HG03103 (cell line): ENCODE measurements at regions not wholly inside any gene's neighbourhood (a gene's known extent, or its start where the extent isn't known, plus 50 kb on each side); places are given as distances from the start of the nearest gene placed in this dataset.

Source experiments
- ATAC-seq: cut with Tn5 transposase; IDR thresholded peaks from one replicate; pipeline ENCODE4 v1.9.1; 2021; ENCODE audit warnings: low read depth; ENCODE audit not compliant: unreplicated experiment

DNA sequence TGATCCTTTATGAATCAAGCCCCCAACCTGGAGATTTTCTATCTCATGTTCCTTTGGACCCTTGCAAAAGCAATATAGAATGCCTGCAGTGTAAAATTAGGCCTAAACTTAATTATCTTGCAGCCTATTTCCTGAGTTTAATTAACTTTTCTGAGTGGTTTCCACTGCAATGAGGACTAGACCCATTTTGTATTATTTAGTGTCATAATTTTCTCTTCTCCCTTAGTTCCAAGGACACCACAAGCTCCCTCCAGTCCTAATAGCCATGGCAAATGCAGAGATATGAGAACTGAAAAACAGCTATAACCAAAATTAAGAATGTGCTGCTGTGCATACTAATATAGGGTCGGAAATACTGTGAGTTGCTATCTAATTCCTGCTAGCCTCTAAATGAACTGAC, 90.9 kb upstream of the GRAMD2B start:
- ATAC-seq = no peak

DNA sequence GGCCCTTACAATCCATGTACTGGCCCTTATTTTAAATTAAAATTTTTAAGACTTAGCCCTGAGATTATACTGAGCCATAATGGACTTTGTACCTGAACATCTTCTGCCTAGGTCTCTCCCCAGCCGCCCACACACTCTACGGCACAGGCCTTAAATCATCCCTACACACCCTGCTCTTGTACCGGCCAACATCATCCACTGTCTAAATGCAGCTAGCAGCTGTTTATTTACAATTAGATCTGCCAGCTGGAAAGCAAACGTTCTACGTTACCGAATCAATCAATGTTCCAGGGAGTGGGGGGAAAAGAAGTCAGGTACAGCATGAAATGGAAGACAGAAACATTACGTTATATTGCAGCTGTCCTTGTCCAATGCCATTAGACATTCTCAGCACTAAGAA, 88.4 kb upstream of the GRAMD2B start:
- no peak for ATAC-seq

DNA sequence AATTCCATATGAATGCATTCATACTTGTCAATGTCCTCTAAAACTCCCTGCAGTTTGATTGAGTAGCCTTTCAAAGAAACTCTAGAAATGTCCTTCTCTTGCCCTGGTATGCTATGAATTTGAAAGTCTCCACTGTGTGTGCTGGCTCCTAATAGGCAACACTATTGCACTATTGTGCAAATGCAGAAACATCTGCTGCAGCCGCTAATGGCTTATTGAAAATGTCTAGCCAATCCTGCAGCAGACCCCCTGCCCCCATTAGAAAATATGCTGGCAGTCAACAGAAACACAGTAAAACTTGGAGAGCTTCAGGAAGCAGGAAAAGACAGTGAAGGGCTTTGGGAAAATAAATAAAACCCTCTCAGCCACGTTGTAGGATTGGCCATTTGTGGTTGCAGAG, 87.3 kb upstream of the GRAMD2B start:
- no peak for ATAC-seq

DNA sequence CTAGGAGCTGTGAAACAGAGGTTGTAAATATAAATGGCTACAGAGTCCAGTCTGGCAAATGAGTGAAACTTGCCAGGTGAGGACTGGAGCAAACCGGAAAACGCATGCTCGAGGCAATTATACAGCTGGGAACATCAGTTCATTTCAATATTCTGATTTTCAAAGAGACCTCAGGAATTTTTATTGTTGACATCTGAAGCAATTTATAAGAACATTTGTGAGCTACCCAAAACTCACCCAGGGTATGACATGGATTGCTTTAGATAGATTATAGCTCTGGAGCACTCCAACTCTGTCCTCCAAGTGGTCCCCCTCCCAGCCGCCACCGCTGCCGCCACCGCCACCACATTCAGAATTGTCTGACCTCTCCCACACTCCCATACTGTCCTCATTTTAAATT, 84.6 kb upstream of the GRAMD2B start:
- ATAC-seq = no peak

DNA sequence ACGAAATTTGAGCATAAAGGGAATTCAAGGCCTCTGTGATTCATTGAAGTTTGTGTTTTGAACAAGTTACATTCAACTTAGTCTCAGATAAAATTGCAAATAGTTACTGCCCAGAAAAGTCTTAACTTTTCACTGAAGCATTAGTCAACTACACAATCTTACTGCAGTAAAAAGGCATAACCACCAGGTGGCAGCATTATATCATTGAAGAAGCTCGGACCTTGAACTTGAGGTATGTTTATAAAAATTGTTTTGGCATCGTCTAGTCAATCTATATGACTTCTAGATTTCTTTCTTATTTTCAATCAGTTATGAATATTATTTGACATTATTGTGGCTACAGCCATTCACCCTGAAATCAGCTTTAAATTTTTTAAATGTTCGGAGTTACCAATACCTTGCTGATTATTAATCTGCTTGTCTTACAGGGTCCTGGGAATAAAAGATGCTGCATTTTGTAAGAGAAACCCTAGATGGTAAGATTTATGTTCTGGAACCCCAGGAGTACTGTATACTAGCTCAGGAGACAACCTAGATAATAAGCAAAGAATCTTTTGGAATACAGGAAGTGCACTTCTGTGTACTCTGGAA, 83.9 kb upstream of the GRAMD2B start:
- ATAC-seq = peak; percentile 57

DNA sequence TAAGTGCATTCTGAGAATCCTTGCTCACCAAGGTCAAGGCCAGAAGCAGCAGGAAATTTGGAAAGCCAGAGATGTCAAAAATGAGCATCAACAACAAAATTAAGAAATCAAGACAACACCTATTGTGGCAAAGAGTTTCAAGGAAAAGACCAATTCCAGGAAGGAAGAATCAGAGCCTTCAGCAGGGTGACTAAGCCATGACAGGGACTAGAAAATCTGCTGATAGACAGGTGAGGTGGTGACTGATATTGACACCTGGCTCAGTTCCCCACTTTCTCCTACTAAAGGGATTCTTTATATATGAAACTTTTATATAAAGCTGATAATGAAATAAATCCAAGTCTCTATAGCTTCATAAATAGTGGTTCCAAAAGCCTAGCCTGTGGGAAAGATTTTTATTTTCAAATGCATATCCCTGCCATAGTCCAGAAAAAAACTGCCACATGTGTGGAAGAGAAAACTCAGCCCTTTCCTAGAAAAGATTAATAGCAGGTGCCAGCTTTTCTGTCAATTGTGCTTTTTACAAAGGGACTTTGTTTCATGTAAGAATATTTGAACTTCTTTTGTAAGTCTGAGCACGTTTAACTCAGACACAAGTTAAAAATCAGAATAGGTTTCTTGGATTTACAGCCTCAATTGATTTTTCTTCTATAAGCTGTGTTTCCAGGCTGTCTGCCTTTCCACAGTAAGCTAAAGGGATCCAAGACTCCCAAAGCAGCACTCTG, 81.1 kb upstream of the GRAMD2B start:
- no peak for ATAC-seq

DNA sequence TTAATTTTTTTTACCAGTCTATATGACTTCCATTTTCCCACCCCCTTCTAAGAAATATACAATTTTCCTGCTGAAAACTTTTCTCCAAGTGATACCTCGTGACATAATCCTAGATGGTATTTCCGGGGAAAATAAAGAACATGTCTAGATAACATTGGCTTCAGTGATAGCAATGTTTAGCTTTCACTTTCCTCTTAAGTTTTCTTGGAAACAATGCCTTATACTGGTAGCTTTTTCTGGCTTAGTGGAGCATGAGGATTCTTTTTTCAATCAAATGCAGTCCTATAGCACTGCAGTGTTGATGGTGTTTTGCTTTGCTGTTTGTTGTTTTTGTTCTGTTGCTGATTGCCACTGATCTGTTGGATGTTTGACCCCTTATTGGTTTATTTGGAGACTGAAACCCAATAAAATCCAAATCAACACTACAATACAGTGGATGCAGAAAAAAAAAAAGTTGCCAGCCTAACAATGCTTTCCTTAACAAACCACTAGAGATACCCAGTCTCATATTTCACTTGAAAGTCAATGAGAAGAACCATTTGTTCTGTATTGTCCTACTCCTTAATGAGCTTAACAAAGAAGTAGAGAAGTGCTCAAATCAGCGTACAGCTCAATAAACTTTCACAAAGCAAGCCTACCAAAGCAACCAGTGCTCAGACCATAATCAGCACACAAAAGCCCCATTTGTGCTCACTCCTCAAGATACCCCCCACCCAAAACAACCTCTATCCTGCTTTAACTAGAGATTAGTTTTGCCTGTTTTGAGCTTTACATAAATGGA, 74.2 kb upstream of the GRAMD2B start:
- ATAC-seq = no peak

DNA sequence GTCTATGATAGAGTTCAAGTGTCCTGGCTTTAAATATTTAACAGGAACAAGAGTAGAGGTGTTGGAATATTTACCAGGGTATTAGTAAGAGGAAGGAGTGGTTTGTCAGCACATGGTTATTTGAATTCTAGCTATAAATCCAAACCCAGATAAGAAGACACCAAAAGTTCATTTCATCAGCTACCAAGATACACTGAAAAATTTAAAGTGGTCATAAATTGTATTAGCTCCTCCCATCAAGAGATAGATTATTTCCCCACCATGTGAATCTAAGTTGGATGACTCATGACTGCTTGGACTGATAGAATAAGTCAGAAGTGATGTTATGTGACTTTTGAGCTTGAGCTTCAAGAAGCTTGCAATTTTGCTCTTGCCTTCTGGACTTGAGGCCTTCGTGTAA, 72.1 kb upstream of the GRAMD2B start:
- no peak for ATAC-seq

DNA sequence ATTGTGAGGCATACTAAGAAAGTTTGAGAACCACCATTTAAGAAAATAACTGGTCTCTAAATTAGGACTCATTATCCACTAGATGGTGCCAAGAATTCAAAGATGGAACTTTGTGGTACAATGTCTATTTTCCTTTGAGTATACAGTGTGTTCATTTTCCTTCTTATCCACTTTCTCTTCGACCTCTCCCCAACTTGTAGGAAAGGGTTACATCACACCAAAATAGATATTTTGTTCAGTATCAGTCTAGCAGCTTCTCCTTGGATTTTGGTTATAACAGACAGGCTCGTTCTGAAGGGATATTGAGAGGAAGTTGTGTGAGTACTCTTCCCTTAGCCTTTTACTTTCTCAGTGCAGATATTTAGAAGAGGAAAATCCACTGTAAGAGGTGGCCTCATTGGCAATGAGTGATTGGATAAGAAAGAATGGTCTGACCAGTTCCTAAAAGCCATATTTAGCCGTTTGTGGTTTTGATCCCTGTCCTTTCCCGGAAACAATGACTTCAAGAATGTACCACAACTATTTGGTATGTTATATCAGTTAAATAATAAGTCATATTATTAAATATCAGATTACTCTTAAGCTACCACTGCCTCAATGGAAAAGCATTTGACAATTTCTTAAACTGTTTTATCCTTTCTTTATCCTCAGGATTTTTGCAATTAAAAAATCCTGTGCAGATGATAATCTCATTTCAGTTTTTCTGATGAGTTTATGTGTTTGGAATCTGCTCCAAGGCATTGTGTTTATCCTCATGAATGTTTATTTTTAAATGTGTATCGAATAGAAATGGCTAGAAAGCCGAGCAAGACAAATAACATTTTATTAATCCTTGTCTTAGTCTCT, 69.0 kb upstream of the GRAMD2B start:
- no peak for ATAC-seq

DNA sequence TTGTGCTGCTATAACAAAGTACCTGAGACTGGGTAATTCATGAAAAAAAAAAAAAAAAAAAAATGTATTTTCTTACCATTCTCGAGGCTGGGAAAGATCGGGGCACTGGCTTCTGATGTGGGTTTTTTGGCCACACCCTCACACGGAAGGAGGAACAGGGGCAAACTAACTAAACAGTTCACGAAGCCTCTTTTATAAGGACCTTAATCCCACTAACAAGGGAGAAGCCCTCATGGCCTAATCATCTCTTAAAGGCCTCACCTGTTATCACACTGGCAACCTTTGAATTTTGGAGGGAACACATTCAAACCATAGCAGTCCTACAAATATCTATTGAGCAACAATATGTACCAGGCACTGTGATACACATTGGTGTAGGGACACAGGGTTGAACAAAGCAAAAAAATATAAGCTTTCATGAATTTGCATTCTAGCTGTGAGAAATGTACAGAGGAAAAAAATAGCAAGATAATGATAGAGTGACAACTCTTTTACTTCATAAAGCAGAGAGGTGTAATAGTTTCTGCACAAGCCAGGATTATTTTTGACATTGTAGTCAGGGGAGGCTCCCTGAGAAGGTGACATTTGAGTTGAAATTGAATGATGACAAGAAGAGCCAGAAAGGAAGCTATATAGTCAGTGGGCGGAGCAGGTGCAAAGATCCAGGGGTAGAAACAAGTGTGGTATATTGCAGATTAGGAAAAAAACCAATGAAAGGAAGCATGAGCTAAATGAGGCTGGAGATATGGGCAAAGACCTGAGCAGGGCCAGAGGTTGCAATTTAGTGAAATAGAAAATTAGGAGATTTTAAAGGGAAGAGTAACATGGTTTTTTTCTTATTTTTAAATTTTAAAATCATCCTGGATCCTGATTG, 68.1 kb upstream of the GRAMD2B start:
- no peak for ATAC-seq

DNA sequence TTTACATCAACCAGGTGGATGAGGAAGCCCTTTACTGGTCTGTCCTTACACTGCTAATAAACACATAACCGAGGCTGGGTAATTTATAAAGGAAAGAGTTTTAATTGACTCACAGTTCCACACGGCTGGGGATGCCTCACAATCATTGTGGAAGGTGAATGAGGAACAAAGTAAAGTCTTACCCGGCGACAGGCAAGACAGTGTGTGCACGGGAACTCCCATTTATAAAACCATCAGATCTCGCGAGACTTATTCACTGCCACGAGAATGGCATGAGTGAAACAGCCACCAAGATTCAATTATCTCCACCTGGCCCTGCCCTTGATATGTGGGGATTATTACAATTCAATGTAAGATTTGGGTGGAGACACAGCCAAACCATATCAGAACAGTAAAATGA, 67.3 kb upstream of the GRAMD2B start:
- ATAC-seq = no peak

DNA sequence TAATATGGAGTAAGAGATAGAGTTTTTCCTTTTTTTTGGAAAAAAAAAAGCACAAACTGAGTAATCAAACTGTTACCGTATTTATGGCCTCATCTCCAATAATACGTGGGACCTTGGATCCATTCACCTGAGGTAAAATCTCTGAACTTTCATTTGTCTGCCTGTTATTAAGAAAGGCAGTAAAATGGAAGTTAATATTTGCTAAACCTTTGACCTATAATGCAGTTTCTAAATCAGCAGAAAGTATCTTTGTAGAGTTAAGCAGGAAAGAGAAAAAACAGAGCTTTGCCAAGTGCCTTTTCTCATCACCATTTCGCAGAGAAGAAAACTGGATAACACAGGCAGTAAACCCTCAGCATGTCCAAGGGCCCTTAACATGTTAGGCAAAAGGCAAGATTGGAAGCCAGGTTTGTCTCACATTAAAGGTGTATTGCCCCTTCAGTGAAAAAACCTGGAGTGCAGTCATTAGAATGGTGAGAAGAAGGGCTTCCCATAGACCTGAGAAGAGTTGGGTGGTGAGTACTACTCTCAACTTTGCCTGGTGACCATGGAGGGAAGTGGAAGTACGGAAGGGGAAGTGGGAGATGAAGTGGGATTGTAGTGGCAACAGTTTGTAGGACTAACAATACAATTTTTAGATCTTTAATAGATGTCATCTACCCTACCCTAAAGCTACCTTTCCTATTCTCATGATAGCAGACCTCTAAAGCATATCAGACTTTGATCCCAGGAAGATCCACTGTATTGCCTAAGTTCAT, 65.4 kb upstream of the GRAMD2B start:
- no peak for ATAC-seq

DNA sequence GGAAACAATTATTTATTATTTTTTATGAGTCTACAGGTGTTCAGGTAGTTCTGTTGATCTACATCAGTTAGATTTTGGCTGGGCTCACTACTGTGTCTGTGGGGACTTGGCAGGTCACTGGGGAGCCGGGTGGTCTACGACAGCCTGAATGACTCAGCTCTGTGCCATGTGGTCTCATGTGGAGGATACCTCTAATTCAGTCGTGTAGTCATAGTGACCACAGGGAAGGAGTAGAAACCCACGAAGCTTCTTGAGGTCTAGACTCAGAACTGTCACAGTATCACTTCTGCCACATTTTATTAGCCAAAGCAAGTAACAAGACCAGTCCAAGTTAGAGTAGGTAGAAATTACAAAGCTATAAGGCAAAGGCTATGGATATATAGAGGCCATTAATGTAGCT, 64.7 kb upstream of the GRAMD2B start:
- ATAC-seq = peak; percentile 89

DNA sequence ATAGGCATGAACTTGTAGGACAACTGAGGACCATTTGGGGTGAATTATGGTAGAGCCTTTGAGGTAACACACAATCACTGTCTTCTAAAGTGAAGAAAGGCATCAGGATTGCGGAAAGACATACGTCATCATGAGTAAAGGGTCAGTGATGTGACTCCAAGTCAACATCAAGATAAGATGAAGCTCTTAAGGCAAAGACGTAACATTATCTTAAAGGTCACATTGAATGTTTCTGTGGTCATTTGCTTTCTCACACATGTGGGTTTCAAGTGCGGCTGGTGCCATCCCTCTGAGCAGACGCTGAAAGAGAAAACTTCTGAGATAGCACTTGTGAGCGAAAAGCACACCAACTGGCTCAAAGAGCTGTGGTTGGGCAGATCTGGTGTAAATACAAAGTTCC, 63.3 kb upstream of the GRAMD2B start:
- no peak for ATAC-seq

DNA sequence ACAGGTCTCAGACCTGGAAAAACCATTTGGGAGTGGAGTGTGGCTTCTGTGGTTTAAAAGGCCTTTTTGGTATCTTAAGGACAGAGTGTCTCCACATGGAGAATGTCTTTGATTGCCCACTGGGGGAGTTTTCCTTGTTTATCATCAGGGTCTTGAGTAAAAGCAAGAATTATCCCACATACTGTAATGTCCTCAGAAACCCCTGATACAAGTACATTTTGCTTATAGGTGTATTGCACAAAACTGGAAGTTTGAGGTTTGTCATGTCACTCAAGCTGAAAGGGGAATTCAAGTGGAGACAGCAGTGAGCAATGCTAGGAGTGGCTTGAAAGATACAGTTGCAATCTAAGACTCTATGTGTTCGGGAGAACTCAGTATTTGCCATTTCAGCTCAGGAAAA, 62.7 kb upstream of the GRAMD2B start:
- no peak for ATAC-seq

DNA sequence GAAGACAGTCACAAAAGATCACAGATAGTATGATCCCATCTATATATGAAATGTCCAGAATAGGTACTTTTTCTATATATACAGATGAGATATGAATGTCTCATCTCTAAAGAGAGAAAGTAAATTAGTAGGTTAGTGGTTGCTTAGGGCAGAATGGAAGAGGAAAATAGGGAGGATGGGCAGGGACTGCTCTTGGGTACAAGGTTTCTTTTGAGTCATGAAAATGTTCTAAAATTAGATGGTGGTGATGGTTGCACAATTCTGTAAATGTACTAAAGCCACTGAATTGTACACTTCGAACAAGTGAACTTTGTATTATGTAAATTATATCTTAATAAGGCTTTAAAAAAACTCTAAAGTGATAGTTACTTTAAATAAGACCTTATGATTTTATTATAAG, 59.6 kb upstream of the GRAMD2B start:
- no peak for ATAC-seq

DNA sequence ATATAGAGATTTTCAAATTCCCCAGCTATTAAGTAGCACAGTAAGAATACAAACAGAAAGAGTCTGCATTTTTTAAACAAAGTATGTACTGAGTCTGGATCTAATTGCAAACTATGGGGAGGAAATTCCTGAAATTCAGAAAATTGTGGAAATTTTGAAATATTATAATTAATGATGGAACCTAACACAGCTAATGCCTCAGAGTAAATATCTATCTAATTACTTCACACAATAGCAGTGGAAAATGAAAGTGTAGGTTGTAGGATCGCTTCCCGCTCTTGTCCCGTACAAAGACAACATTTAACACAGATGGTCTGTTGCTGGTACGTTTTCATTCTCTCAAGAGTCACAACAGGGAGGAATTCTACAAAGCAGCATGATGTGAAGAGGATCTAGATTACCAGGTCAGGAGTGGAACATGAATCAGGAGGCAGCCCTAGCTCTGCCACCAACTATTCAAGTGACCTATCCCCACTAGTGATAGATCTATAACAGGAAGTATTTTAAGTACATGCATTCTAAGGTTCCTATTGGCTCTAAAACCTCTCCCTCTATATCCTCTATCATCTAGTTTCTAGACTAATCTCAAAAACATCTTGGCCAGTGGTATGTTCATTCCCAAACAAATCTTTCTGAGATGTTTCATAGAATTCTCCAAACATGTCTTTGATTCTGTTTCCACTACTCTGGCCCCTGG, 58.9 kb upstream of the GRAMD2B start:
- no peak for ATAC-seq

DNA sequence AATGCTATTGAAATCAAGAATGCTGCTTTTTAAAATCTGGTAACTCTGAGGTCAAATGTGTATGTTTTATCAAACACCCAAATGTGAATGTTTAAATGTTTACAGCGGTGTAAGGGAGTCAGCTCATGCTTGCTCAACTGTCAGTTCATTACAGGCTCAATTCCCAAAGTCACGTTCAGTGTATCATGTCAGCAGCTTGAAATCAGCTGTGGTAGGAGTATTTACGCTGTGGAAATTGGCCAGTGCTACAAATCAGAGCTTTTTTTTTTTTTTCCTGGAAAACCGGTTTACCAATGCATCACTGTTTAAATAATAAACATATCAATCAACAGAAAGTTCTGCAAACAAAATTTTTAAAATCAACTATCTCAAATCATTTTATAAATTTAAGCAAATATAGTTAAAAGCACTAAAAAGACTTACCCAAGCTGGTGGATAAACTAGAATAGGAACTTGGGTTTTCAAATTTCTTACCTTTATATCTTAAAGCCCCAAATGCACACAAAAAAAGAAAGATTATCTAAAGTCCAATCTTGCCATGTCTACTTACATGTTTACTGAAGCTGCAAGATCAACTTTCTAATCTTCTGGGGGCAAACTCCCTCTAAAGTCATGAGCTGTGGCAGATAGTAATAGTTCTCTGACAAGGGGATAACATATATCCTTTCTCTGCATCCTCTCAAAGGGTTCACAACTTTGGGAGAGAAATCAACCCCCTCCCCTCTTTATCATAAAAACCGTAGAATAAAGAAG, 57.6 kb upstream of the GRAMD2B start:
- no peak for ATAC-seq
